Colonic mucosa (tissue), 4 donors: ENCODE measurements at regions not wholly inside any gene's neighbourhood (a gene's known extent, or its start where the extent isn't known, plus 50 kb on each side); places are given as distances from the start of the nearest gene placed in this dataset.

Experiments
- DNase-seq: peaks from one replicate; pipeline ENCODE4 v3.0.0-alpha.2; 2020
- H3K27ac ChIP-seq: fragments of 200-600 bp; one replicate; pipeline ENCODE4 v1.8.0; 2021
- H3K27me3 ChIP-seq: fragments of 200-600 bp; one replicate; pipeline ENCODE4 v1.8.0; 2021
- H3K36me3 ChIP-seq: fragments of 200-600 bp; one replicate; pipeline ENCODE4 v1.8.0; 2021
- H3K4me1 ChIP-seq: fragments of 200-600 bp; one replicate; pipeline ENCODE4 v1.8.0; 2021; ENCODE audit warnings: mild to moderate bottlenecking
- H3K4me3 ChIP-seq: fragments of 200-600 bp; one replicate; pipeline ENCODE4 v1.8.0; 2021
- H3K9ac ChIP-seq, 2 donors: one replicate each; pipeline ENCODE4 v1.7.0; 2013; ENCODE audit warnings: control low read depth in 2 of 2, low read depth in 2 of 2, low read length in 2 of 2
- H3K9me3 ChIP-seq: fragments of 200-600 bp; one replicate; pipeline ENCODE4 v1.8.0; 2021
- intact Hi-C: fragments of 100-400 bp; cut with DNase I; formaldehyde crosslinking; loops from one replicate; pipeline ENCODE4 v1.14.1; 2022
- TF ChIP-seq, protein P1 (sequence below): fragments of 200-600 bp; IDR thresholded peaks from one replicate; pipeline ENCODE4 v1.8.0; 2022; ENCODE audit warnings: antibody characterized with exemption, mild to moderate bottlenecking
- donor health status: healthy.
- donor health status: DM: no; HTN: no; CAD: no.
- donor health status: DM: no; HTN: no; CAD: no.

GRCh38 chr9:99350461-99350860 lies 128.4 kb downstream of the SEC61B start:
- TF ChIP-seq, protein P1, sequence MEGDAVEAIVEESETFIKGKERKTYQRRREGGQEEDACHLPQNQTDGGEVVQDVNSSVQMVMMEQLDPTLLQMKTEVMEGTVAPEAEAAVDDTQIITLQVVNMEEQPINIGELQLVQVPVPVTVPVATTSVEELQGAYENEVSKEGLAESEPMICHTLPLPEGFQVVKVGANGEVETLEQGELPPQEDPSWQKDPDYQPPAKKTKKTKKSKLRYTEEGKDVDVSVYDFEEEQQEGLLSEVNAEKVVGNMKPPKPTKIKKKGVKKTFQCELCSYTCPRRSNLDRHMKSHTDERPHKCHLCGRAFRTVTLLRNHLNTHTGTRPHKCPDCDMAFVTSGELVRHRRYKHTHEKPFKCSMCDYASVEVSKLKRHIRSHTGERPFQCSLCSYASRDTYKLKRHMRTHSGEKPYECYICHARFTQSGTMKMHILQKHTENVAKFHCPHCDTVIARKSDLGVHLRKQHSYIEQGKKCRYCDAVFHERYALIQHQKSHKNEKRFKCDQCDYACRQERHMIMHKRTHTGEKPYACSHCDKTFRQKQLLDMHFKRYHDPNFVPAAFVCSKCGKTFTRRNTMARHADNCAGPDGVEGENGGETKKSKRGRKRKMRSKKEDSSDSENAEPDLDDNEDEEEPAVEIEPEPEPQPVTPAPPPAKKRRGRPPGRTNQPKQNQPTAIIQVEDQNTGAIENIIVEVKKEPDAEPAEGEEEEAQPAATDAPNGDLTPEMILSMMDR = no peak
- Histone ChIP-seq H3K4me3 (no peak overlapping the region), H3K36me3 (no peaks in the 10 kb centered on the region), H3K27me3 (no peaks in the 10 kb centered on the region), H3K4me1 (no peaks in the 10 kb centered on the region), H3K27ac (no peak overlapping the region), H3K9me3 (no peaks in the 10 kb centered on the region), H3K9ac (no peak overlapping the region)
- intact Hi-C loops = no loop called here
- no peak for DNase-seq

DNA sequence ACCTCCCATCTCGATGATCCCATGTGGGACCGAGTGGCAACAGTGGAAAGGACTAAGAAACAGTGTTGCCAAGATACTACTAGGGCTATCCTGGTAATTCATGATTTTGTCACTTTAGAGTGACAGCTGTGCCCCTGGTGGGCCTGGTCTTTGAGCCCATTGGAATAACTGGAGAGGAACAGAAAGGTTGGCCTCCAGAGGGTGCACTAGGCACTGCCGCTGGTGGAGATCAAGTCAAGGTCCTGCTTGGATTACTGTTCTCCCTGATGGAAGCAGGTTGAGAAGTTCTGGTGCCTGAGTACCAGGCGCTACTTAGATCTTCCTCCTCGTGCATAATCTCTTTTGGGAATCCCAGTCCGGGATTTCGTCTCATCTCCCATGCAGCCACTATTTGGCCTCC lies 129.6 kb downstream of the SEC61B start:
- H3K27ac ChIP-seq = no peak overlapping the region
- no peak for DNase-seq
- intact Hi-C loops = no loop called here
- no peaks in the 10 kb centered on the region for H3K4me1 ChIP-seq
- H3K9ac ChIP-seq = no peak overlapping the region
- H3K36me3 ChIP-seq = no peaks in the 10 kb centered on the region
- H3K4me3 ChIP-seq = no peak overlapping the region
- H3K27me3 ChIP-seq = no peaks in the 10 kb centered on the region
- H3K9me3 ChIP-seq = no peaks in the 10 kb centered on the region
- TF ChIP-seq, protein P1 = no peak

GRCh38 chr9:99352826-99353225 lies 130.7 kb downstream of the SEC61B start:
- intact Hi-C loops = no loop called here
- H3K9me3 ChIP-seq = no peaks in the 10 kb centered on the region
- H3K36me3 ChIP-seq = no peaks in the 10 kb centered on the region
- H3K27ac ChIP-seq = no peak overlapping the region
- TF ChIP-seq, protein P1 = no peak
- H3K4me1 ChIP-seq = no peaks in the 10 kb centered on the region
- DNase-seq = no peak
- H3K4me3 ChIP-seq = no peak overlapping the region
- no peak overlapping the region for H3K9ac ChIP-seq
- no peaks in the 10 kb centered on the region for H3K27me3 ChIP-seq

DNA sequence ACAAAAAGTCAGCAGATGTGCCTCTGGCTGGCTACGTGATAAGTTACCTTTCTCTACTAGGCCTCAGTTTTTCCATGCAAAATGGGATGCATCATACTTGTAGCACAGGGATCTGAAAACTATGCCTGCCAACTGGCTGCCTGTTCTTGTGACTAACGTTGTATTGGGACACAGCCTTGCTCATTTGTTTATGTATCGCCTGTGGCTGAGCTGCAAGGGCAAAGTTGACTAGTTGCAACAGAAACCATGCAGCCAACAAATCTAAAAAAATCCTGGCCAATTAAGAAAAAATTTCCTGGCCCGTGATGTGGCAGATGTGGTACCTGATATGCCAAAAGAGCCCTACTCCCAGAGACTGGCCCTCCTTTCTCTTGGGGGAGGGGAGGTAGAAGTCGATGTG lies 131.3 kb downstream of the SEC61B start:
- H3K36me3 ChIP-seq = no peaks in the 10 kb centered on the region
- no peak overlapping the region for H3K27ac ChIP-seq
- no peaks in the 10 kb centered on the region for H3K4me1 ChIP-seq
- no peaks in the 10 kb centered on the region for H3K9me3 ChIP-seq
- no peak overlapping the region for H3K9ac ChIP-seq
- no peak for DNase-seq
- intact Hi-C loops = no loop called here
- TF ChIP-seq, protein P1 = no peak
- H3K27me3 ChIP-seq = no peaks in the 10 kb centered on the region
- no peak overlapping the region for H3K4me3 ChIP-seq

DNA sequence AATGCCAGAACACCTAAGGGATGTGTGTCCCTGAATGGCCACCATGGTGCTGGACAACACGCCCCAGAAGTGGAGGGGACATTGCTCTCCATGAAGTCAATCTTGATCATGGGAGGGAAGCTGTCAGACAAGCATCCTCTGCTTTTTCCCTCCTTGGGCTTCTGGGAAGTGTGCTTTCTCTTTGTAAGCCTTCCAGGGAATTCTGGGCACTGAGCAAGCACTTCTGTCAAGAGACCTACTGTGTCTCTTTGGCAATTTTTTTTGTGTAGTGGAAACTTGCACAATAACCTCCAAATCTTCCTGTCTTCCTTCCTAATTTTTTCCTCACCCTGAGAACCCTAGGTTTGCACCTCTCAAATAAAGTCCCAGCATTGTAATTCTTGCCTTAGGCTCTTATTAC lies 132.0 kb downstream of the SEC61B start:
- no peaks in the 10 kb centered on the region for H3K36me3 ChIP-seq
- H3K27ac ChIP-seq = no peak overlapping the region
- no peak overlapping the region for H3K9ac ChIP-seq

More for the DNA sequence above, 132.0 kb downstream of the SEC61B start:
- TF ChIP-seq, protein P1 = no peak
- H3K4me3 ChIP-seq = no peak overlapping the region
- no peaks in the 10 kb centered on the region for H3K27me3 ChIP-seq
- DNase-seq = no peak
- intact Hi-C loops = no loop called here
- no peaks in the 10 kb centered on the region for H3K4me1 ChIP-seq
- H3K9me3 ChIP-seq = no peaks in the 10 kb centered on the region
